Stimulated activated CD4-positive, alpha-beta T cell treated with anti-CD3 and anti-CD28 coated beads, Interleukin-2, amount 100 ng/mL, for 48 hours (primary cell): ENCODE measurements at regions not wholly inside any gene's neighbourhood (a gene's known extent, or its start where the extent isn't known, plus 50 kb on each side); places are given as distances from the start of the nearest gene placed in this dataset.

Experiments used
- DNase-seq, 2 donors: peaks; one replicate each; pipeline ENCODE4 v3.0.0-alpha.2; 2020

GRCh38 chr11:71070490-71071453 lies 181.6 kb downstream of the SHANK2 start:
- no peak for DNase-seq

GRCh38 chr11:71068963-71069362 lies 183.4 kb downstream of the SHANK2 start:
- DNase-seq: no peak

DNA sequence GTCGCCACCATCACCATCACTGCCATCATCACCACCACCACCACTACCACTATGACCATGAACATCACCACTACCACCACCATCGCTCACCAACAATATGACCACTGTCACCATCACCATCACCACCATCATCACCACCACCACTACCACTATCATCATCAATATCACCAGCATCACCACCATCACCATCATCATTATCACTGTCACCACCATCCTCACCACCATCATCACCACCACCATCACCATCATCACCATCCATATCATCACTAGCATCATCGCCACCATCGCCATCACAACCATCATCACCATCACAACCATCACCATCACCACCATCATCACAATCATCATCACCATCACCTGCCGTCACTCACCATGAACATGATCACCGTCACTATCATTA lies 184.6 kb downstream of the SHANK2 start:
- DNase-seq: no peak

DNA sequence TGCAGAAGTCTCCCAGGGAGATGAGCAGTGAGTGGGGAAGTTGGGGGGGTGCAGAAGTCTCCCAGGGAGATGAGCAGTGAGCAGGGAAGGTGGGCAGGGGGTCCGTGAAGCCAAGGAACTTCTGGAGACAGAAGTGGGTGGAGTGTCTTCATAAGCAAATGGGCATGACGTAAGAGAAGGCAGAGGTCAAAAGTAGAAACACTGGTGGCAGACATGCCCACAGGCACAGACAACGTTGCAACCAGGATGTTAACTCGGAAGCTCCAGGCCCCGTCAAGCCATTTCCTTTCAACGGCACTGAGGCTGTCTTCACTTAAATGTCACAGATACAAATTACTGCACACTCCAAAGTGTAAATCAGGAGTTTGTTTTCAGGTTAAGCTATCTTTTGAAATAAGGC lies 186.1 kb downstream of the SHANK2 start:
- DNase-seq: no peak

DNA sequence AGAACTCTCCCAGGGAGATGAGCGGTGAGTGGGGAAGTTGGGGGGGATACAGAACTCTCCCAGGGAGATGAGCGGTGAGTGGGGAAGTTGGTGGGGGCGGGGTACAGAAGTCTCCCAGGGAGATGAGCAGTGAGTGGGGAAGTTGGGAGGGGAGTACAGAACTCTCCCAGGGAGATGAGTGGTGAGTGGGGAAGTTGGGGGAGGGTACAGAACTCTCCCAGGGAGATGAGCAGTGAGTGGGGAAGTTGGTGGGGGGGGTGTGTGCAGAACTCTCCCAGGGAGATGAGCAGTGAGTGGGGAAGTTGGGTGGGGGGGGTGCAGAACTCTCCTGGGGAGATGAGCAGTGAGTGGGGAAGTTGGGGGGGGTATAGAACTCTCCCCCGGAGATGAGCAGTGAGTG lies 186.5 kb downstream of the SHANK2 start:
- no peak for DNase-seq

DNA sequence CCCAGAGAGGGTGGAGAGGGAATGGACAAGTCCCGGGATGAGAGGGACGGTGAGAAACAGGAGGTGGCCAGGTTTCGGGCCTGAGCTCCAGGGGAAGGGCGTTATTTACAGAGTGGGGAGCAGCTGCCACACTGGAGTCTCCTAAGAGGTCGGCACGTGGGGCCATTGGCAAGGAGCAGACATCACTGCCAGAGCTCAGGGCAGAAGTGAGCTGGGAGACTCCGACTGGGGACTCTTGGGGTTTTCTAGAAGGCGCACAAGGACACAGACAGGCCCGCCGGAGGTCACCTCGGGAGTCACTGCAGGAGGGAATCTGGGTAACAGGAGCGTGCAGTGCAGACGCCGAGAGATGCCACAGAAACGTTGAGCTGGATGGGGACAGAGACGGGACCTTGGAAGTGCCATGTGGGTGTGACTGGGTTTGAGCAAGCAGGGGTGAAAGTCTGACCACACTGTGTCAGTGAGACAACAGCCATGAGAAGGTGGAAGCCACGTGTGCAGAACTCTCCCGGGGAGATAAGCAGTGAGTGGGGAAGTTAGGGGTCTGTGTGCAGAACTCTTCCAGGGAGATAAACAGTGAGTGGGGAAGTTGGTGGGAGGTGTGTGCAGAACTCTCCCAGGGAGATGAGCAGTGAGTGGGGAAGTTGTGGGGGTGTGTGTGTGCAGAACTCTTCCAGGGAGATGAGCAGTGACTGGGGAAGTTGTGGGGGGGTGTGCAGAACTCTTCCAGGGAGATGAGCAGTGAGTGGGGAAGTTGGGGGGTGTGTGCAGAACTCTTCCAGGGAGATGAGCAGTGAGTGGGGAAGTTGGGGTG lies 187.5 kb downstream of the SHANK2 start:
- DNase-seq: no peak

DNA sequence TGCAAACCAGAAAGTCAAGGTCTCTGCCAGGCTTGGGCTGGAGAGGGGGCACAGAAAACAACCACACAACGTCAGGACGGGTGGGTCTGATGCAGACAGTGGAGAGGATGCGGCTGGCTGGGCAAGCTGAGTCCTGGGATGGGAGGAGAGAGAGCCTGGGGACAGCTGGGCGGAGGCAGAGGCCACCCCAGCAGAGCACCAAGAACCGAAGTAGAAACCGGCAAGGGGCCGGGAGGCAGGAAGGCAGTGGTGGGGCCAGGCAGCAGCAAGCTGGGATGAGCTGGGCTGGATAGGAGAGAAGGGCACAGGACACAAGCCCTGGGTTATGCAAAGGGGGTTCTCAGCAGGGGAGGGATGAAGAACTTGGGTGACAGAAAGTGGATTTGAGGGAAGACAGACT lies 188.2 kb downstream of the SHANK2 start:
- no peak for DNase-seq

- no peak for DNase-seq
Observed at GRCh38 chr11:71063129-71063528, 189.2 kb downstream of the SHANK2 start.

DNA sequence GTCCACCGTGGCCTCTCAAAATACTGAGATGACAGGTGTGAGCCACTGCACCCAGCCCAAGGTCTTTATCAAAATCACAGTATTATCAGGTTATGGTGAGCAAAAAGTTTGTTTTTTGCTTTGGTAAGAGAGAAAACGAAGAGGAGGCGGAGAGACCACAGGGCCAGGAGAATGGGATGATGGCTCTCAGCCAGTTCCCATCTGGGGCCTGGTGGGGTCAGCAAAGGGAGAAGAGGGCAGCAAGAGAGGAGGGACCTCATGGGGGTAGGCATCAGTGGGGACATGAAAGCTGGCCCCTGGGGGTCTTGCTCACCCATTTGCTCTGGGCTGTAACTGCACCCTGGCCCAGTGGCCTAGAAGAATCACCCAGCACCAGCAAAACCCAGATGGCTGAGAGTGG lies 190.2 kb downstream of the SHANK2 start:
- DNase-seq: no peak

GRCh38 chr11:71060391-71060791 lies 192.0 kb downstream of the SHANK2 start:
- no peak for DNase-seq

GRCh38 chr11:71059662-71060061 lies 192.7 kb downstream of the SHANK2 start:
- DNase-seq: no peak

DNA sequence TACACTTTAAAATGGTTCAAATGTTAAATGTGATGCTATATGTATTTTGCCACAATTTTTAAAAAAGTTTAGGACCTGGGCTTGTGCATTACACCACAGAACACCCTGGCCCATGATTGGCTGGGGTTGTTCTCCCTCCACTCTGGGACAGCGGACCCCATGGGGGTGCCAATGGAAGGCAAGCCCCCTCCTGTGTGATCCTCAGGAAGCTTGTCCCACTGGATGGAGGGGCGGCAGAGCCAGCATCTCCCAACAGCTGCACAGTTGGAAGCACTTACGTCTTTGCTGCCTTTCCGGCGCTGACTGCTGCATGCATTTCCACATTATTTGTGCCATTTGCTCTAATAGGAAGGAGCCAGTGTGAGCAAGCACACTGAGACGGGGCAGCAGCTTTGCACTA lies 196.5 kb downstream of the SHANK2 start:
- no peak for DNase-seq
